Glutamatergic neuron (in vitro differentiated cells): ENCODE measurements at regions not wholly inside any gene's neighbourhood (a gene's known extent, or its start where the extent isn't known, plus 50 kb on each side); places are given as distances from the start of the nearest gene placed in this dataset.

Experiments
- DNase-seq: peaks from one replicate; pipeline ENCODE4 v3.0.0; 2022
- H3K27ac Mint-ChIP-seq: one replicate; pipeline ENCODE4 v1.8.0; 2020; ENCODE audit warnings: mild to moderate bottlenecking, mixed read lengths, inconsistent platforms; ENCODE audit not compliant: unreplicated experiment
- H3K27me3 Mint-ChIP-seq: one replicate; pipeline ENCODE4 v1.8.0; 2020; ENCODE audit warnings: mild to moderate bottlenecking, moderate library complexity, mixed read lengths, inconsistent platforms; ENCODE audit not compliant: unreplicated experiment
- H3K36me3 Mint-ChIP-seq: one replicate; pipeline ENCODE4 v1.8.0; 2020; ENCODE audit warnings: mild to moderate bottlenecking, mixed read lengths, inconsistent platforms; ENCODE audit not compliant: unreplicated experiment
- H3K4me1 Mint-ChIP-seq: one replicate; pipeline ENCODE4 v1.8.0; 2020; ENCODE audit warnings: mild to moderate bottlenecking, low read depth, mixed read lengths, inconsistent platforms; ENCODE audit not compliant: unreplicated experiment
- H3K4me3 Mint-ChIP-seq: one replicate; pipeline ENCODE4 v1.8.0; 2020; ENCODE audit warnings: mild to moderate bottlenecking, mixed read lengths, inconsistent platforms; ENCODE audit not compliant: unreplicated experiment
- H3K9me3 Mint-ChIP-seq: one replicate; pipeline ENCODE4 v1.8.0; 2020; ENCODE audit warnings: mild to moderate bottlenecking, moderate library complexity, mixed read lengths, inconsistent platforms; ENCODE audit not compliant: unreplicated experiment
- TF ChIP-seq, protein P1 (sequence below): fragments of 200-600 bp; sonication (generic); IDR thresholded peaks from one replicate; pipeline ENCODE4 v1.5.0; 2021; ENCODE audit not compliant: partially characterized antibody, unreplicated experiment

DNA sequence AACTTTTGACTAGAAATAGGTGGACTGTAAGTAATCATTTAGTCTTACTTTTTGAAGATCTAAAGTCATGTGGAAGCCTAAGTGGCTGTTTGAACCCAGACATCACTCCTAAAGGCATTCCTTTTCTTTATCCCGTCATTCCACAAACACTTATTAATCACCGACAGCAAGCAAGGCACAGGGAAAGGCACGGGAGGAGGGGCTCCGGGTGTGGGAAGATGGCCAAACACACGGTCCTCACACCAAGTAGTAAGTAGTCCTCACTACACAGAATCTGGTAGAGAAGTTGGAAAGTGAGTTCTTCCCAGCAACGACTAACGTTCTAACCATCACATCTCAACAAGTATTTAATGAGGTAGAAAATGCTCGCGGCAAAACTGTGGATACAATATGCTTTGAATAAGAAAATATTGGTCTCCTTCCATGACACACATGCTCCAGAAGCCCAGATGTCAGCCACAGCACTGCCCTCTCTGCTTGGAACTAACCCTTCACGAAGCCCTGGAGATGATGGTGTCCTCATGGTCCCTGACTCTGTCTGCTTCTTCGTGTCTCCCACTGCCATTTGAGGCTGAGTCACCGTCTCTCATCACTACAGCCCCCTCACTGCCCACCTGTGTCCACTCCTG is 202.2 kb downstream of the OPA1 start:
- H3K9me3 Mint-ChIP-seq: no peaks in the 10 kb centered on the region
- H3K4me1 Mint-ChIP-seq: peaks cover 5% of the 10 kb centered on the region
- H3K27ac Mint-ChIP-seq: no peak overlapping the region
- TF ChIP-seq, protein P1, sequence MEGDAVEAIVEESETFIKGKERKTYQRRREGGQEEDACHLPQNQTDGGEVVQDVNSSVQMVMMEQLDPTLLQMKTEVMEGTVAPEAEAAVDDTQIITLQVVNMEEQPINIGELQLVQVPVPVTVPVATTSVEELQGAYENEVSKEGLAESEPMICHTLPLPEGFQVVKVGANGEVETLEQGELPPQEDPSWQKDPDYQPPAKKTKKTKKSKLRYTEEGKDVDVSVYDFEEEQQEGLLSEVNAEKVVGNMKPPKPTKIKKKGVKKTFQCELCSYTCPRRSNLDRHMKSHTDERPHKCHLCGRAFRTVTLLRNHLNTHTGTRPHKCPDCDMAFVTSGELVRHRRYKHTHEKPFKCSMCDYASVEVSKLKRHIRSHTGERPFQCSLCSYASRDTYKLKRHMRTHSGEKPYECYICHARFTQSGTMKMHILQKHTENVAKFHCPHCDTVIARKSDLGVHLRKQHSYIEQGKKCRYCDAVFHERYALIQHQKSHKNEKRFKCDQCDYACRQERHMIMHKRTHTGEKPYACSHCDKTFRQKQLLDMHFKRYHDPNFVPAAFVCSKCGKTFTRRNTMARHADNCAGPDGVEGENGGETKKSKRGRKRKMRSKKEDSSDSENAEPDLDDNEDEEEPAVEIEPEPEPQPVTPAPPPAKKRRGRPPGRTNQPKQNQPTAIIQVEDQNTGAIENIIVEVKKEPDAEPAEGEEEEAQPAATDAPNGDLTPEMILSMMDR: no peak
- H3K4me3 Mint-ChIP-seq: no peak overlapping the region
- H3K27me3 Mint-ChIP-seq: peaks cover 5% of the 10 kb centered on the region
- no peak for DNase-seq
- H3K36me3 Mint-ChIP-seq: peaks cover 8% of the 10 kb centered on the region

DNA sequence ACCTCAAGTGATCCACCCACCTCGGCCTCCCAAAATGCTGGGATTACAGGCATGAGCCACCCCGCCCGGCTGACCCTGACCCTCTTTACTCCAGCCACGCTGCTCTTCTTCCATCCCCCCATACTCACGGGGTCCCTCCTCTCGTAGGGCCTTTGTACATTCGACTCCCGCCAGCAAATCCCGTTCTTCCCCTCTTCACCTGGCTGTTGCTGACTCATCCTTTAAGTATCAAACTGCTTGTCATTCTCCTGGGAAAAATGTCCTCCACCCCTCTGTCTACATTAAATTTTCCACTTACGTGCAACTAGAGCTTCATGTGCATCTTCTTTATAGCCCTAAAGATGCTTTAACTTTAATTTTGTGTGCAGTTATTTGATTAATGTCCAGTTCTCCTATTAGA is 203.1 kb downstream of the OPA1 start:
- Mint-ChIP-seq H3K9me3 (no peaks in the 10 kb centered on the region), H3K4me3 (no peak overlapping the region), H3K36me3 (peaks cover 4% of the 10 kb centered on the region), H3K27ac (no peak overlapping the region), H3K4me1 (peaks cover 3% of the 10 kb centered on the region), H3K27me3 (peaks cover 2% of the 10 kb centered on the region)
- TF ChIP-seq, protein P1: no peak
- no peak for DNase-seq

DNA sequence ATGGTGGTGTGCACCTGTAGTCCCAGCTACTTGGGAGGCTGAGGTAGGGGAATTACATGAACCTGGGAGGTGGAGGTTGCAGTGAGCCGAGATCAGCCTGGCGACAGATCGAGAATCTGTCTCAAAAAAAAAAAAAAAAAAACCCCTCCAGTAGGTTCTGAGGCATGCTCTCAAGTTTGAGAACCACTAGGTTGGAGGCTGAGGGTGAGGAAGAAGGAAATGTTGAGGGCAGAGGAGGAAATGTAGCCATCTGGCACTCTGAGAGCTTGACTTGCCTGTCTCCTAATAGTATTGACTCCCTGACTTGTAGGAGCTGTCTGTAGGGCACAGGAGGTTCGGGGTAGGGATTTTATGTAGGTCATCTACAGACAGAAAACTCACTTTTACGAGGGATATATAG is 204.6 kb downstream of the OPA1 start:
- Mint-ChIP-seq H3K36me3 (peaks cover 4% of the 10 kb centered on the region), H3K4me3 (no peak overlapping the region), H3K27me3 (peaks cover 2% of the 10 kb centered on the region), H3K9me3 (no peaks in the 10 kb centered on the region), H3K27ac (no peak overlapping the region), H3K4me1 (peaks cover 3% of the 10 kb centered on the region)
- no peak for DNase-seq
- TF ChIP-seq, protein P1: no peak

DNA sequence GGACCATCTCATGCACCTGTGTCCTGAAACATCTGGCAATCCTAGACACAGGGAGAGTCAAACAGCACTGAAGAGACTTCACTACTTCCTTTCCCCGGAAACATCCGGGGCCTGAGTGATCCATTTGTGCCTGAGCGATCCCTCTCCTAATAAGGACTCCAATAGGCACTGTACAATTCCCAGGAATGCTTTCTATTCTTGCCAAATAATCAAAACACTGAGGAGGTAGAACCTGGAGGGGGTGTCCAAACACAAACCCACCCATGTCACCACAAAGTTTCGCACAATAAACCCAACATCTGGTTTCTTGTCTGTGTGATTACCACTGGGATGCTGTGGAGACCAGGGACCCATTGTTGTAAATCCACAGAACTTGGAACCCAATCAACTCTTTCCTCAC is 205.0 kb downstream of the OPA1 start:
- no peak for DNase-seq
- Mint-ChIP-seq H3K27ac (no peak overlapping the region), H3K9me3 (no peaks in the 10 kb centered on the region), H3K4me3 (no peak overlapping the region), H3K36me3 (peaks cover 4% of the 10 kb centered on the region), H3K4me1 (peaks cover 3% of the 10 kb centered on the region), H3K27me3 (peaks cover 2% of the 10 kb centered on the region)
- TF ChIP-seq, protein P1: no peak

DNA sequence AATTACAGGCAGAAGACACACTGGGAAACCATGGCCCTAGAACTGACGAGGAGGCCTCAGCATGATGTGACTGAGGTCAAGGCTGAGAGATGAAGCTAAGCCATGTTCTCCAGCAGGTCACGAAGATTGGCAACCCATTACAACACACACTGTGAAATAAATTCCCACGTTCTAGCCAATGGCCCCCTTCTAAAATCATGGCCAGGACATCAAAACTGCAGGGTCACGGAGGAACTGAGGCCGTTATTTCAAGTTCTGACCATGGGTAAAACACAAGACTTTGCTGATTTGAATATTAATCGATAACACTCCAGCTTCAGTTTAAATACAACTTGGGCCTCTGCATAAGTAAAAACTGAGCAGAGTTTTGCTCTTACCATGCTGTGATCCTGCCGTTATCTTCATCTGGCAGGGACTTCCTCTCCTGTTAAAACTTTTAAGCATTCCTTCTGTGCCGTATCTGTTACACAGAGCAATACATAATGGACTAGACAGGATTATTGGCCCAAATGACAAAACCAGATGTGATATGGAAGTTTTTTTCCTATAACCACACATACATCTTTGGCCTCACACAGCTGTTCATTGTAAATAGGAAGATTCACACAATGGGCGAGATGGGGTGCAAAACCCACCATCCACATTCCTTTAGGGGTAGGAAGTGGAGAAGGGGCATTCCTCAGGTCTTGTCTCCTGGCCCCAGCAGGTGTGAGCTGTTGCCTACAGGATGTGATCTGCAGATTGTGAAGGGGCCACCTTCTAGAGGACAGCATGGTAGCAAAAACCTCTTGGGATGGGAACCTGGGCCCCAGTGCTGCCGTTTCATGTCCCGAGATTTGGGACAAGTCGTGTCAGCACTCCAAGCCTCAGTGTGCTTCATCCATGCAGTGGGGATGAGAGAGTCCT is 207.4 kb downstream of the OPA1 start:
- Mint-ChIP-seq H3K27me3 (peaks cover 2% of the 10 kb centered on the region), H3K4me3 (no peak overlapping the region), H3K4me1 (no peaks in the 10 kb centered on the region), H3K27ac (no peak overlapping the region), H3K9me3 (no peaks in the 10 kb centered on the region), H3K36me3 (peaks cover 4% of the 10 kb centered on the region)
- TF ChIP-seq, protein P1: no peak
- DNase-seq: no peak
